ENCODE measurements at regions not wholly inside any gene's neighbourhood (a gene's known extent, or its start where the extent isn't known, plus 50 kb on each side); places are given as distances from the start of the nearest gene placed in this dataset.

DNA sequence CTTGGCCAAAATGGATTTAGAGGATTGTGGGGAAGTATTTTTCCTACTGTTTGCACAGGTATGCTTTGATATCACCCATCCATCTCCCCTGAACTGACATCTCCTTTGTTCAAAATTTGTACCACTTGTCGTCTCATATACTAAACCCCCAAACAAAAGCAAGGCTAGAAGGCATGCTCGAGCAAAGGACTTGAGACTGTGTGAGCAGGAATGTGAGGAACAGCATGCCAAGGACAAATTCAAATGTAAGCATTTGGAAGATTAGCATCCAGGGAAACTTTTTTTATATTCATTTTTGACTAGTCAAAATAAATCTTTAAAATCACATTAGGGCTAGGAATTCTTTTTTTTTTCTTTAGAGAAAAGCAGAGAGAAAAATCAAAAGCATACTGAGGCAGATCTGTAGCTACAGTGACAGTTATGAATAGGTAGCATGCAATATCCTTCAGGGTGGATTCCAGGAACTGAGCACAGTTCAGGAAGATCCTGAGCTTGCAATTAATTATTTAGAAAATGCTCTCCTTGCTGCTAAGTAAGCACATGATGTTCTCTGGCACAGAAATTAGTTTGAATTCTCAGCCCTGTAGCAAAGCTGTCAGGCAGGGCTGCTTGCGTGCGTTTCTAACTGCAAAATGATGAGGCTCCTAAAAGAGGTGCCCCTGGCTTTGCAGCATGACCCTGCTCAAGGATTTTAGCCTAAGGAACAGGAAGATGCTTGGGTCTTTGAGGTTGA is 327.7 kb downstream of the LRIG3 start:
- Histone ChIP-seq H2AFZ (ENCODE audit: low read length) (no peak overlapping the region), H3K4me2 (ENCODE audit: low read length) (no peak overlapping the region), H3F3A (ENCODE audit: low read length, unreplicated experiment) (no peaks in the 10 kb centered on the region), H3K27me3 (ENCODE audit: low read length) (no peaks in the 10 kb centered on the region), H3K36me3 (ENCODE audit: low read depth, low read length) (no peaks in the 10 kb centered on the region), H3K9ac (ENCODE audit: low read length) (no peak overlapping the region), H3K9me2 (replicated peaks; ENCODE audit: low read length) (no peaks in the 10 kb centered on the region), H3K4me3 (ENCODE audit: low read length) (no peak overlapping the region), H3K79me2 (ENCODE audit: low read length) (no peaks in the 10 kb centered on the region), H4K20me1 (ENCODE audit: low read length) (no peaks in the 10 kb centered on the region), H3K27ac (ENCODE audit: low read length) (no peak overlapping the region), H3K9me3 (ENCODE audit: low read length) (no peaks in the 10 kb centered on the region), H3K4me1 (ENCODE audit: insufficient read depth, low read length) (peaks cover 11% of the 10 kb centered on the region)
- BruUV-seq (replicated peaks): no TSS peak
- POLR2A ChIA-PET (ENCODE audit: unreplicated experiment): interaction anchor here (0.7 kb wide), 1 partner anchor 181 kb away, joined by 3 read pairs; no protein-coding TSS in a partner anchor
- intact Hi-C loops (cut with micrococcal nuclease): no loop called here
- CTCF ChIA-PET: no interaction called here
- DNase-seq (no peak), ATAC-seq (no peak)
- TF ChIP-seq CTCF (conservative IDR thresholded peaks at IDR 0.05; ENCODE audit: low read depth, low read length) (no peak), EZH2phosphoT487 (IDR thresholded peaks at IDR 0.05; ENCODE audit: borderline replicate concordance, low read length) (no peak)

- TF ChIP-seq CTCF (conservative IDR thresholded peaks at IDR 0.05; ENCODE audit: low read depth, low read length) (no peak), EZH2 (IDR thresholded peaks at IDR 0.05; ENCODE audit: low read length, unreplicated experiment) (no peak), EZH2phosphoT487 (IDR thresholded peaks at IDR 0.05; ENCODE audit: borderline replicate concordance, low read length) (no peak)
- no peak overlapping the region for H3K9ac ChIP-seq (ENCODE audit: low read length)
- no peak overlapping the region for H3K4me2 ChIP-seq (ENCODE audit: low read length)
- no peak for ATAC-seq
- POLR2A ChIA-PET (ENCODE audit: unreplicated experiment): no interaction called here
- H3F3A ChIP-seq (ENCODE audit: low read length, unreplicated experiment): no peaks in the 10 kb centered on the region
- CTCF ChIA-PET: no interaction called here
- H4K20me1 ChIP-seq (ENCODE audit: low read length): no peaks in the 10 kb centered on the region
- H3K27ac ChIP-seq (ENCODE audit: low read length): no peak overlapping the region
- H3K9me2 ChIP-seq (replicated peaks; ENCODE audit: low read length): no peaks in the 10 kb centered on the region
- no peaks in the 10 kb centered on the region for H3K9me3 ChIP-seq (ENCODE audit: low read length)
- no peaks in the 10 kb centered on the region for H3K27me3 ChIP-seq (ENCODE audit: low read length)
- H3K4me3 ChIP-seq (ENCODE audit: low read length): no peak overlapping the region
- no peaks in the 10 kb centered on the region for H3K79me2 ChIP-seq (ENCODE audit: low read length)
- H3K36me3 ChIP-seq (ENCODE audit: low read depth, low read length): no peaks in the 10 kb centered on the region
- intact Hi-C loops (cut with micrococcal nuclease): no loop called here
- no peak overlapping the region for H2AFZ ChIP-seq (ENCODE audit: low read length)
- peaks cover 11% of the 10 kb centered on the region for H3K4me1 ChIP-seq (ENCODE audit: insufficient read depth, low read length)
- BruUV-seq (replicated peaks): no TSS peak
- peak; percentile 37 for DNase-seq
These were observed 326.6 kb downstream of the LRIG3 start for GRCh38 chr12:58593557-58594304.

DNA sequence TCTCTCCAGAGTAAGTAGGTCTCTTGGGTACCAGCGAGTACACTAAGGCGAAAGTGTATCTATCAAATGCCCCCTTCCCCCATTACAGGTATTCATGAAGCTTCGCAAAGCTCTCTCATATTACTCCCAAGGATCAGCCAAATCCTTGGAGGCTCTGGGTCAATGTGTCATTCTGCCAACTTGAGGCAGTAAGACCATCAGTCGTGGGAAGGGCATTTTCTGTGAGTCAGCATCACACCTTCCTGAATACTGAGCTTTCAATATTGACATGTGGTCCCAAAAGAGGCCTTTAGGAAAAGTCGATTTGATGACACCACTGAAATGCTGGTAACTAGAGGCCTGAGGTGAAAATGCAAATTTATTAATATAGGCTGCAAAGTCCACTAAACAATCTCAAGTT is 323.9 kb downstream of the LRIG3 start:
- intact Hi-C loops (cut with micrococcal nuclease): no loop called here
- TF ChIP-seq EZH2phosphoT487 (IDR thresholded peaks at IDR 0.05; ENCODE audit: borderline replicate concordance, low read length): no peak
- no peak for TF ChIP-seq EZH2 (IDR thresholded peaks at IDR 0.05; ENCODE audit: low read length, unreplicated experiment)
- TF ChIP-seq CTCF (conservative IDR thresholded peaks at IDR 0.05; ENCODE audit: low read depth, low read length): no peak
- no peaks in the 10 kb centered on the region for H3K79me2 ChIP-seq (ENCODE audit: low read length)
- no peak overlapping the region for H3K27ac ChIP-seq (ENCODE audit: low read length)
- H3K9me3 ChIP-seq (ENCODE audit: low read length): no peaks in the 10 kb centered on the region
- no peak overlapping the region for H3K4me2 ChIP-seq (ENCODE audit: low read length)
- DNase-seq (peak; percentile 82), ATAC-seq (peak; percentile 77)
- POLR2A ChIA-PET (ENCODE audit: unreplicated experiment): interaction anchor here (0.7 kb wide), 1 partner anchor 149 kb away, joined by 3 read pairs; no protein-coding TSS in a partner anchor
- H3K9ac ChIP-seq (ENCODE audit: low read length): no peak overlapping the region
- no TSS peak for BruUV-seq (replicated peaks)
- H3K9me2 ChIP-seq (replicated peaks; ENCODE audit: low read length): no peaks in the 10 kb centered on the region
- no peak overlapping the region for H2AFZ ChIP-seq (ENCODE audit: low read length)
- H3K27me3 ChIP-seq (ENCODE audit: low read length): no peaks in the 10 kb centered on the region
- H4K20me1 ChIP-seq (ENCODE audit: low read length): no peaks in the 10 kb centered on the region
- CTCF ChIA-PET: no interaction called here
- no peaks in the 10 kb centered on the region for H3F3A ChIP-seq (ENCODE audit: low read length, unreplicated experiment)
- H3K36me3 ChIP-seq (ENCODE audit: low read depth, low read length): no peaks in the 10 kb centered on the region
- H3K4me1 ChIP-seq (ENCODE audit: insufficient read depth, low read length): peaks cover 11% of the 10 kb centered on the region
- no peak overlapping the region for H3K4me3 ChIP-seq (ENCODE audit: low read length)
